OCI-LY3 (cell line): ENCODE measurements at regions not wholly inside any gene's neighbourhood (a gene's known extent, or its start where the extent isn't known, plus 50 kb on each side); places are given as distances from the start of the nearest gene placed in this dataset.

Experiments
- EZH2phosphoT487 ChIP-seq: fragments of 200-600 bp; shearing (Covaris generic); IDR thresholded peaks from 2 replicates; pipeline ENCODE4 v1.6.1; 2018; ENCODE audit warnings: antibody characterized with exemption, mixed run types, low read depth
- TF ChIP-seq, protein P1 (sequence below): fragments of 200-600, 300-600 bp; sonication (generic); IDR thresholded peaks from 2 replicates; pipeline ENCODE4 v1.5.1; 2014; ENCODE audit warnings: antibody characterized with exemption, low read length, low read depth

DNA sequence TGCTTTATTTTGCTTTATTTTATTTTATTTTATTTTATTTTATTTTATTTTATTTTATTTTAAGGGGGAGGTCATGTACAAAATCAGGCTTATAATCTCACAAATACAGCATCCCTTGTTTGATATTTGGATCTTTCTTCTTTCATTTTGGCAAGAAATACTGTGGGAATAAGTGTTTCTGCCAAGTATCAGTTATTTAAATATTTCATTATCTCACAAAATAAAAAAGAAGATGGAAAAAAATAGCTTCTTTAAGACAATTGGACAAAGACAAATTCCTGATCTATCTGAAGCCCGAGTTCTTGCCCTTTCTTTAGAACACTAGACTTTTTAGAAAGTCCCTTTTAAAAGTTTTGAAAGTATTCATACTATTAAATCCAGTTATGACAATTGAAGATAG, 560.5 kb upstream of the ZEB2 start:
- TF ChIP-seq, protein P1, sequence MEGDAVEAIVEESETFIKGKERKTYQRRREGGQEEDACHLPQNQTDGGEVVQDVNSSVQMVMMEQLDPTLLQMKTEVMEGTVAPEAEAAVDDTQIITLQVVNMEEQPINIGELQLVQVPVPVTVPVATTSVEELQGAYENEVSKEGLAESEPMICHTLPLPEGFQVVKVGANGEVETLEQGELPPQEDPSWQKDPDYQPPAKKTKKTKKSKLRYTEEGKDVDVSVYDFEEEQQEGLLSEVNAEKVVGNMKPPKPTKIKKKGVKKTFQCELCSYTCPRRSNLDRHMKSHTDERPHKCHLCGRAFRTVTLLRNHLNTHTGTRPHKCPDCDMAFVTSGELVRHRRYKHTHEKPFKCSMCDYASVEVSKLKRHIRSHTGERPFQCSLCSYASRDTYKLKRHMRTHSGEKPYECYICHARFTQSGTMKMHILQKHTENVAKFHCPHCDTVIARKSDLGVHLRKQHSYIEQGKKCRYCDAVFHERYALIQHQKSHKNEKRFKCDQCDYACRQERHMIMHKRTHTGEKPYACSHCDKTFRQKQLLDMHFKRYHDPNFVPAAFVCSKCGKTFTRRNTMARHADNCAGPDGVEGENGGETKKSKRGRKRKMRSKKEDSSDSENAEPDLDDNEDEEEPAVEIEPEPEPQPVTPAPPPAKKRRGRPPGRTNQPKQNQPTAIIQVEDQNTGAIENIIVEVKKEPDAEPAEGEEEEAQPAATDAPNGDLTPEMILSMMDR, result no peak
- no peak for TF ChIP-seq EZH2phosphoT487
